ENCODE measurements at regions not wholly inside any gene's neighbourhood (a gene's known extent, or its start where the extent isn't known, plus 50 kb on each side); places are given as distances from the start of the nearest gene placed in this dataset.

- intact Hi-C loops (cut with DNase I): no loop called here
- Histone ChIP-seq H3K4me3 (ENCODE audit: low read length in 3 of 3) (no peak overlapping the region), H3K27ac (ENCODE audit: low read depth in 2 of 2, low read length in 2 of 2) (peak overlapping the region in 1 of 2 donors; percentile 39), H3K9ac (ENCODE audit: low read length in 3 of 3) (no peak overlapping the region), H3K27me3 (ENCODE audit: control insufficient read depth, insufficient read depth, low read length) (no peaks in the 10 kb centered on the region), H3K36me3 (ENCODE audit: control insufficient read depth in 2 of 3, insufficient read depth in 3 of 3, low read length in 3 of 3) (no peaks in the 10 kb centered on the region), H3K4me1 (ENCODE audit: control insufficient read depth in 2 of 3, insufficient read depth in 2 of 3, low read depth in 1 of 3, low read length in 3 of 3) (peaks cover 0 to 3% (median 0%) of the 10 kb centered on the region in 3 donors), H3K9me3 (ENCODE audit: control insufficient read depth in 2 of 3, insufficient read depth in 1 of 3, low read length in 3 of 3) (no peaks in the 10 kb centered on the region)
- FAIRE-seq: no peak
- DNase-seq: no peak
- no peak for TF ChIP-seq CTCF (IDR thresholded peaks at IDR 0.05; ENCODE audit: borderline replicate concordance, extremely low read depth, insufficient read depth)
These were observed 60.9 kb upstream of the SESN3 start for GRCh38 chr11:95291946-95292345.

- Histone ChIP-seq H3K9me3 (ENCODE audit: control insufficient read depth in 2 of 3, insufficient read depth in 1 of 3, low read length in 3 of 3) (no peaks in the 10 kb centered on the region), H3K9ac (ENCODE audit: low read length in 3 of 3) (no peak overlapping the region), H3K27me3 (ENCODE audit: control insufficient read depth, insufficient read depth, low read length) (no peaks in the 10 kb centered on the region), H3K4me1 (ENCODE audit: control insufficient read depth in 2 of 3, insufficient read depth in 2 of 3, low read depth in 1 of 3, low read length in 3 of 3) (no peaks in the 10 kb centered on the region), H3K27ac (ENCODE audit: low read depth in 2 of 2, low read length in 2 of 2) (no peak overlapping the region), H3K36me3 (ENCODE audit: control insufficient read depth in 2 of 3, insufficient read depth in 3 of 3, low read length in 3 of 3) (no peaks in the 10 kb centered on the region), H3K4me3 (ENCODE audit: low read length in 3 of 3) (no peak overlapping the region)
- TF ChIP-seq CTCF (IDR thresholded peaks at IDR 0.05; ENCODE audit: borderline replicate concordance, extremely low read depth, insufficient read depth): no peak
- intact Hi-C loops (cut with DNase I): no loop called here
- no peak for DNase-seq
- FAIRE-seq: no peak
These were observed 58.5 kb upstream of the SESN3 start for GRCh38 chr11:95289378-95290101.

- no peak overlapping the region for H3K9ac ChIP-seq (ENCODE audit: low read length in 3 of 3)
- no peak overlapping the region for H3K4me3 ChIP-seq (ENCODE audit: low read length in 3 of 3)
- H3K27ac ChIP-seq (ENCODE audit: low read depth in 2 of 2, low read length in 2 of 2): no peak overlapping the region
- DNase-seq (no peak), FAIRE-seq (no peak)
- intact Hi-C loops (cut with DNase I): no loop called here
- no peak for TF ChIP-seq CTCF (IDR thresholded peaks at IDR 0.05; ENCODE audit: borderline replicate concordance, extremely low read depth, insufficient read depth)
- H3K36me3 ChIP-seq (ENCODE audit: control insufficient read depth in 2 of 3, insufficient read depth in 3 of 3, low read length in 3 of 3): no peaks in the 10 kb centered on the region
- no peaks in the 10 kb centered on the region for H3K9me3 ChIP-seq (ENCODE audit: control insufficient read depth in 2 of 3, insufficient read depth in 1 of 3, low read length in 3 of 3)
- H3K4me1 ChIP-seq (ENCODE audit: control insufficient read depth in 2 of 3, insufficient read depth in 2 of 3, low read depth in 1 of 3, low read length in 3 of 3): no peaks in the 10 kb centered on the region
- H3K27me3 ChIP-seq (ENCODE audit: control insufficient read depth, insufficient read depth, low read length): no peaks in the 10 kb centered on the region
These were observed 53.4 kb upstream of the SESN3 start for GRCh38 chr11:95284057-95285052.
